H1 (cell line): ENCODE measurements at regions not wholly inside any gene's neighbourhood (a gene's known extent, or its start where the extent isn't known, plus 50 kb on each side); places are given as distances from the start of the nearest gene placed in this dataset.

Experiments used
- BRCA1 ChIP-seq: IDR thresholded peaks from 2 replicates; pipeline ENCODE4 v1.6.1; 2012; ENCODE audit warnings: low read depth, low read length, improper control_type of control experiment
- CBX8 ChIP-seq: fragments of 300-800, 300-1000 bp; sonication (generic); IDR thresholded peaks from 2 replicates; pipeline ENCODE4 v1.7.1; 2016; ENCODE audit warnings: low read depth, low read length, borderline replicate concordance
- NANOG ChIP-seq: IDR thresholded peaks from 2 replicates; pipeline ENCODE4 v1.6.1; 2011; ENCODE audit warnings: low read length, low read depth, mild to moderate bottlenecking, inconsistent platforms; ENCODE audit not compliant: insufficient read depth, poor library complexity, severe bottlenecking
- RNF2 ChIP-seq: fragments of 200-900, 300-1000 bp; sonication (generic); IDR thresholded peaks from 2 replicates; pipeline ENCODE4 v1.7.1; 2016; ENCODE audit warnings: borderline replicate concordance, low read depth, mild to moderate bottlenecking, antibody characterized with exemption, low read length; ENCODE audit not compliant: poor library complexity, severe bottlenecking; ENCODE audit errors: missing control alignments
- ZNF274 ChIP-seq: IDR thresholded peaks from 2 replicates; pipeline ENCODE4 v1.7.0; 2012; ENCODE audit warnings: low read length, borderline replicate concordance; ENCODE audit errors: extremely low read depth
- TF ChIP-seq, protein P1 (sequence below): IDR thresholded peaks from 2 replicates; pipeline ENCODE4 v1.6.1; 2011; ENCODE audit warnings: low read length, improper control_type of control experiment

DNA sequence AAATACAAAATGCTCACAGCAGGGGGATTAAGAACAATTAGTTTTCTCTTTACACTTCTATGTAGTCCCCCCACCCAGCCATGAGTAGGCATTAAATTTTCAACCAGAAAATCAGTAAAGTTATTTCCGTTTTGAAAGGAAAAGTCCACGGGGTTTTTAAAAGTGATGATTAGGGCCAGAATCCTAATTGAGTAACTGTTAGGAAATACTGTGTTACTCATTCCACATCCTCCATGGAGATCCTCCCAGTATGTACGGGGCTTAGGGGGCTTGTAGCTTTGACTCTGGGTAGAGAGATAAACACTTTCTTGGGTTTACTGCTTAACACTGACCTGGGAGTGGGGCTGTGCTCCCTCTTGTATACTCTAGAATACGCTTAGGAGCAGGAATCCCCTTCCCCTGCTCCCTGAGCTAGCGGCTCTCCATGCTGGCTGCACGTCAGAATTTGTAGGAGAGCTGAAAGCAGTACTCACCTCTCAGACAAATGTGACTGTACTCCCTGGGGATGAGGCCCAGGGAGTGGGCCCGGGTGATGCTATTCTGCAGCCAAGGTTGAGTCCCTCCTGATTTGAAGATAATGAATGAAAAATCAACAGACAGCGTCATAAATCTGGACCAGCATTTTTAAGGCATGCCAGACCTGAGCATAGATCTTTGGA, 100.5 kb downstream of the SLC4A3 start (continued):
- TF ChIP-seq ZNF274 (no peak), NANOG (no peak), BRCA1 (no peak), RNF2 (no peak), CBX8 (no peak)
- TF ChIP-seq, protein P1, sequence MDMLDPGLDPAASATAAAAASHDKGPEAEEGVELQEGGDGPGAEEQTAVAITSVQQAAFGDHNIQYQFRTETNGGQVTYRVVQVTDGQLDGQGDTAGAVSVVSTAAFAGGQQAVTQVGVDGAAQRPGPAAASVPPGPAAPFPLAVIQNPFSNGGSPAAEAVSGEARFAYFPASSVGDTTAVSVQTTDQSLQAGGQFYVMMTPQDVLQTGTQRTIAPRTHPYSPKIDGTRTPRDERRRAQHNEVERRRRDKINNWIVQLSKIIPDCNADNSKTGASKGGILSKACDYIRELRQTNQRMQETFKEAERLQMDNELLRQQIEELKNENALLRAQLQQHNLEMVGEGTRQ: no peak
